GM19463 (cell line): ENCODE measurements at regions not wholly inside any gene's neighbourhood (a gene's known extent, or its start where the extent isn't known, plus 50 kb on each side); places are given as distances from the start of the nearest gene placed in this dataset.

Experiments used
- ATAC-seq: cut with Tn5 transposase; IDR thresholded peaks from one replicate; pipeline ENCODE4 v1.9.1; 2021; ENCODE audit warnings: mild to moderate bottlenecking, moderate library complexity; ENCODE audit not compliant: unreplicated experiment

GRCh38 chr1:187622545-187622944 is 793.8 kb downstream of the PLA2G4A start:
- ATAC-seq = no peak

- no peak for ATAC-seq
Measured at GRCh38 chr1:187624812-187625545, 796.2 kb downstream of the PLA2G4A start.

- no peak for ATAC-seq
Measured at GRCh38 chr1:187626056-187626455, 797.3 kb downstream of the PLA2G4A start.

GRCh38 chr1:187627516-187627915 is 798.8 kb downstream of the PLA2G4A start:
- ATAC-seq = no peak

- ATAC-seq = no peak
Measured at GRCh38 chr1:187629075-187629474, 800.3 kb downstream of the PLA2G4A start.

- no peak for ATAC-seq
Measured at GRCh38 chr1:187630653-187631380, 802.1 kb downstream of the PLA2G4A start.

GRCh38 chr1:187631381-187631675 is 802.6 kb downstream of the PLA2G4A start:
- ATAC-seq = no peak

- ATAC-seq = no peak
Measured at GRCh38 chr1:187631984-187632383, 803.2 kb downstream of the PLA2G4A start.

GRCh38 chr1:187634940-187635339 is 806.2 kb downstream of the PLA2G4A start:
- no peak for ATAC-seq

- no peak for ATAC-seq
Measured at GRCh38 chr1:187638733-187639434, 810.1 kb downstream of the PLA2G4A start.

- no peak for ATAC-seq
Measured at GRCh38 chr1:187641015-187641414, 812.3 kb downstream of the PLA2G4A start.

GRCh38 chr1:187641463-187641862 is 812.7 kb downstream of the PLA2G4A start:
- no peak for ATAC-seq

GRCh38 chr1:187641907-187642306 is 813.2 kb downstream of the PLA2G4A start:
- no peak for ATAC-seq

GRCh38 chr1:187645651-187646050 is 816.9 kb downstream of the PLA2G4A start:
- ATAC-seq = no peak

GRCh38 chr1:187646536-187647107 is 817.9 kb downstream of the PLA2G4A start:
- no peak for ATAC-seq

- no peak for ATAC-seq
Measured at GRCh38 chr1:187648091-187648490, 819.3 kb downstream of the PLA2G4A start.

GRCh38 chr1:187654635-187655034 is 825.9 kb downstream of the PLA2G4A start:
- no peak for ATAC-seq

GRCh38 chr1:187655104-187655503 is 826.4 kb downstream of the PLA2G4A start:
- ATAC-seq = no peak

GRCh38 chr1:187665483-187665882 is 836.7 kb downstream of the PLA2G4A start:
- ATAC-seq = no peak

GRCh38 chr1:187680823-187681222 is 852.1 kb downstream of the PLA2G4A start:
- no peak for ATAC-seq

GRCh38 chr1:187682112-187682511 is 853.4 kb downstream of the PLA2G4A start:
- ATAC-seq = no peak

- no peak for ATAC-seq
Measured at GRCh38 chr1:187685333-187685732, 856.6 kb downstream of the PLA2G4A start.
